H9 (cell line): ENCODE measurements at regions not wholly inside any gene's neighbourhood (a gene's known extent, or its start where the extent isn't known, plus 50 kb on each side); places are given as distances from the start of the nearest gene placed in this dataset.

Source experiments
- DNase-seq: peaks from one replicate; pipeline ENCODE4 v3.0.0-alpha.2; 2017
- H2AFZ ChIP-seq: one replicate; pipeline ENCODE4 v1.6.1; 2013; ENCODE audit warnings: mild to moderate bottlenecking, low read length, control low read depth, moderate library complexity
- H2AK5ac ChIP-seq: 2 replicates; pipeline ENCODE4 v1.6.1; 2013; ENCODE audit warnings: low read length, control low read depth, mixed read lengths; ENCODE audit not compliant: insufficient read length
- H2BK120ac ChIP-seq: one replicate; pipeline ENCODE4 v1.6.1; 2013; ENCODE audit warnings: low read depth, mild to moderate bottlenecking, low read length, control low read depth, inconsistent platforms; ENCODE audit not compliant: poor library complexity, severe bottlenecking
- H2BK12ac ChIP-seq: 2 replicates; pipeline ENCODE4 v1.6.1; 2013; ENCODE audit warnings: low read length, control low read depth, mixed read lengths, low read depth; ENCODE audit not compliant: insufficient read length
- H2BK15ac ChIP-seq: 2 replicates; pipeline ENCODE4 v1.6.1; 2013; ENCODE audit warnings: low read depth, low read length, control low read depth
- H2BK20ac ChIP-seq: one replicate; pipeline ENCODE4 v1.6.1; 2013; ENCODE audit warnings: low read depth, mild to moderate bottlenecking, low read length, control low read depth, inconsistent platforms; ENCODE audit not compliant: poor library complexity, severe bottlenecking
- H2BK5ac ChIP-seq: 2 replicates; pipeline ENCODE4 v1.6.1; 2013; ENCODE audit warnings: low read length, control low read depth, mixed read lengths; ENCODE audit not compliant: insufficient read length
- H3K14ac ChIP-seq: 2 replicates; pipeline ENCODE4 v1.6.1; 2013; ENCODE audit warnings: low read length, control low read depth; ENCODE audit not compliant: insufficient read depth
- H3K18ac ChIP-seq: 2 replicates; pipeline ENCODE4 v1.6.1; 2013; ENCODE audit warnings: low read depth, mild to moderate bottlenecking, mixed read lengths, low read length, control low read depth; ENCODE audit not compliant: insufficient read length
- H3K23ac ChIP-seq: 2 replicates; pipeline ENCODE4 v1.6.1; 2013; ENCODE audit warnings: low read length, control low read depth, mixed read lengths, low read depth; ENCODE audit not compliant: insufficient read length
- H3K23me2 ChIP-seq: 2 replicates; pipeline ENCODE4 v1.6.1; 2013; ENCODE audit warnings: low read depth, mild to moderate bottlenecking, mixed read lengths, low read length, control low read depth; ENCODE audit not compliant: insufficient read length, poor library complexity, severe bottlenecking
- H3K27ac ChIP-seq: 2 replicates; pipeline ENCODE4 v1.5.1; 2013; ENCODE audit warnings: low read length, control low read depth, mixed read lengths, low read depth; ENCODE audit not compliant: insufficient read length
- H3K27me3 ChIP-seq: 2 replicates; pipeline ENCODE4 v1.6.1; 2013; ENCODE audit warnings: low read length, control low read depth, inconsistent platforms; ENCODE audit not compliant: insufficient read depth
- H3K4ac ChIP-seq: 2 replicates; pipeline ENCODE4 v1.6.1; 2013; ENCODE audit warnings: low read depth, mild to moderate bottlenecking, control low read depth, inconsistent platforms, low read length, moderate library complexity
- H3K4me1 ChIP-seq: 2 replicates; pipeline ENCODE4 v1.6.1; 2013; ENCODE audit warnings: low read length, control low read depth, inconsistent platforms; ENCODE audit not compliant: insufficient read depth
- H3K4me2 ChIP-seq: 2 replicates; pipeline ENCODE4 v1.6.1; 2013; ENCODE audit warnings: low read length, control low read depth, mixed read lengths; ENCODE audit not compliant: insufficient read length, insufficient read depth
- H3K56ac ChIP-seq: 2 replicates; pipeline ENCODE4 v1.6.1; 2013; ENCODE audit warnings: low read depth, mild to moderate bottlenecking, mixed read lengths, low read length, control low read depth; ENCODE audit not compliant: insufficient read length
- H3K79me1 ChIP-seq: 2 replicates; pipeline ENCODE4 v1.6.1; 2013; ENCODE audit warnings: low read depth, mild to moderate bottlenecking, moderate library complexity, low read length, control low read depth, inconsistent platforms; ENCODE audit not compliant: insufficient read depth, poor library complexity, severe bottlenecking
- H3K79me2 ChIP-seq: 2 replicates; pipeline ENCODE4 v1.6.1; 2013; ENCODE audit warnings: low read length, control low read depth, inconsistent platforms; ENCODE audit not compliant: insufficient read depth
- H3K9ac ChIP-seq: 2 replicates; pipeline ENCODE4 v1.6.1; 2013; ENCODE audit warnings: low read length, control low read depth, mixed read lengths; ENCODE audit not compliant: insufficient read length; ENCODE audit errors: extremely low read depth
- H3K9me3 ChIP-seq: one replicate; pipeline ENCODE4 v1.6.1; 2013; ENCODE audit warnings: low read depth, low read length, inconsistent platforms; ENCODE audit not compliant: control insufficient read depth
- H3T11ph ChIP-seq: one replicate; pipeline ENCODE4 v1.6.1; 2013; ENCODE audit warnings: mild to moderate bottlenecking, low read length, control low read depth, inconsistent platforms
- H4K20me1 ChIP-seq: one replicate; pipeline ENCODE4 v1.6.1; 2013; ENCODE audit not compliant: control insufficient read depth, insufficient read length, insufficient read depth
- H4K5ac ChIP-seq: 2 replicates; pipeline ENCODE4 v1.6.1; 2013; ENCODE audit warnings: low read depth, mild to moderate bottlenecking, mixed read lengths, low read length, control low read depth; ENCODE audit not compliant: insufficient read length
- H4K8ac ChIP-seq: replicated peaks from 2 replicates; pipeline ENCODE4 v1.6.1; 2013; ENCODE audit warnings: low read length, control low read depth, mixed read lengths, low read depth; ENCODE audit not compliant: insufficient read length
- H4K91ac ChIP-seq: 2 replicates; pipeline ENCODE4 v1.6.1; 2013; ENCODE audit warnings: low read depth, mild to moderate bottlenecking, moderate library complexity, mixed read lengths, low read length, control low read depth; ENCODE audit not compliant: insufficient read length
- H3K27ac Mint-ChIP-seq, 3 experiments: 2 replicates in 2 of 3; 3 replicates in 1 of 3; pipeline ENCODE4 v1.8.0; 2020 to 2021; ENCODE audit warnings: mixed read lengths in 3 of 3, mild to moderate bottlenecking in 1 of 3, moderate library complexity in 1 of 3
- H3K27me3 Mint-ChIP-seq: 2 replicates; pipeline ENCODE4 v1.8.0; 2021; ENCODE audit warnings: low read depth, mild to moderate bottlenecking, moderate library complexity, mixed read lengths
- H3K36me3 Mint-ChIP-seq, 3 experiments: 2 replicates in 2 of 3; 3 replicates in 1 of 3; pipeline ENCODE4 v1.8.0; 2020 to 2021; ENCODE audit warnings: low read depth in 3 of 3, mixed read lengths in 3 of 3; ENCODE audit not compliant: insufficient read depth in 1 of 3
- H3K4me1 Mint-ChIP-seq, 2 experiments: 2 replicates each; pipeline ENCODE4 v1.8.0; 2020; ENCODE audit warnings: mixed read lengths in 2 of 2
- H3K4me3 Mint-ChIP-seq, 2 experiments: 2 replicates in 1 of 2; 3 replicates in 1 of 2; pipeline ENCODE4 v1.8.0; 2020 to 2021; ENCODE audit warnings: mild to moderate bottlenecking in 2 of 2, mixed read lengths in 2 of 2, moderate library complexity in 1 of 2
- H3K9me3 Mint-ChIP-seq, 2 experiments: 2 replicates in 1 of 2; 3 replicates in 1 of 2; pipeline ENCODE4 v1.8.0; 2020; ENCODE audit warnings: mild to moderate bottlenecking in 2 of 2, mixed read lengths in 2 of 2, moderate library complexity in 1 of 2
- WGBS: extraction: QIAGEN DNeasy Blood & Tissue Kit; methylation state at CpG from one replicate; pipeline ENCODE4 v1.1.7; 2013; ENCODE audit warnings: missing lambda C conversion rate, low lambda C conversion rate, mixed read lengths; ENCODE audit not compliant: insufficient read length; ENCODE audit errors: extremely low coverage; 5-methylcytosine and 5-hydroxymethylcytosine counted together
- TF ChIP-seq, protein P1 (sequence below): fragments of 200-600 bp; sonication (generic); conservative IDR thresholded peaks from 3 replicates; pipeline ENCODE4 v1.8.0; 2021; ENCODE audit warnings: antibody characterized with exemption, mild to moderate bottlenecking

DNA sequence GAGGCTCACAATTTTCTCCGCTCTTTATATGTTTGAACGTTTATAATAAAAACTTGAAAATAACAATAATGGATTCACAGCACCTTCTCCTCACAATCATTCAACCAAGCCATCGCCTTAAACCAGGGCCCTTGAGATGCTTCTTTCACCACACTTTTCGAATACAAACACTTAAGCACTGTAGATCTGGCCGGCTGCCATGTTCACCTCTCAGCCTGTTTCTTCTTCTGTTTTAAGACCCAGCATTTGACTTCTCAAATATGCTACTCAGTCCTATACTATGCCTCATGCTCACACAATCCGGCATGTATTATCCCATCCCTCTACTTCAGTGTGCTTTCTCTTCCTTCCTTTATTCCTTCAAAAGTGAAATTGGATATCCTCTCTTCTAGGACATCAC is 280.6 kb downstream of the TFEC start:
- Histone ChIP-seq H2BK20ac (no peak overlapping the region), H3K4me1 (no peaks in the 10 kb centered on the region), H3K27ac (no peak overlapping the region), H3K14ac (no peak overlapping the region), H4K8ac (no peak overlapping the region), H3T11ph (no peak overlapping the region), H3K56ac (no peak overlapping the region), H2AFZ (no peak overlapping the region), H3K79me2 (no peaks in the 10 kb centered on the region), H3K4ac (no peak overlapping the region), H3K27me3 (no peaks in the 10 kb centered on the region), H3K79me1 (no peaks in the 10 kb centered on the region), H3K9ac (no peak overlapping the region), H3K9me3 (no peaks in the 10 kb centered on the region), H4K20me1 (no peaks in the 10 kb centered on the region), H3K23me2 (no peaks in the 10 kb centered on the region), H2BK15ac (no peak overlapping the region), H3K4me2 (no peak overlapping the region), H4K5ac (no peak overlapping the region), H3K18ac (no peak overlapping the region), H2BK120ac (no peak overlapping the region), H2AK5ac (no peak overlapping the region), H4K91ac (no peak overlapping the region), H3K23ac (no peak overlapping the region), H2BK12ac (no peak overlapping the region), H2BK5ac (no peak overlapping the region)
- WGBS, result no CpG with 5 or more reads among the region's 6 CpGs
- Mint-ChIP-seq H3K27me3 (no peaks in the 10 kb centered on the region), H3K36me3 (no peaks in the 10 kb centered on the region), H3K9me3 (no peaks in the 10 kb centered on the region), H3K4me3 (no peak overlapping the region), H3K27ac (no peak overlapping the region), H3K4me1 (no peaks in the 10 kb centered on the region)
- DNase-seq, result no peak
- TF ChIP-seq, protein P1, sequence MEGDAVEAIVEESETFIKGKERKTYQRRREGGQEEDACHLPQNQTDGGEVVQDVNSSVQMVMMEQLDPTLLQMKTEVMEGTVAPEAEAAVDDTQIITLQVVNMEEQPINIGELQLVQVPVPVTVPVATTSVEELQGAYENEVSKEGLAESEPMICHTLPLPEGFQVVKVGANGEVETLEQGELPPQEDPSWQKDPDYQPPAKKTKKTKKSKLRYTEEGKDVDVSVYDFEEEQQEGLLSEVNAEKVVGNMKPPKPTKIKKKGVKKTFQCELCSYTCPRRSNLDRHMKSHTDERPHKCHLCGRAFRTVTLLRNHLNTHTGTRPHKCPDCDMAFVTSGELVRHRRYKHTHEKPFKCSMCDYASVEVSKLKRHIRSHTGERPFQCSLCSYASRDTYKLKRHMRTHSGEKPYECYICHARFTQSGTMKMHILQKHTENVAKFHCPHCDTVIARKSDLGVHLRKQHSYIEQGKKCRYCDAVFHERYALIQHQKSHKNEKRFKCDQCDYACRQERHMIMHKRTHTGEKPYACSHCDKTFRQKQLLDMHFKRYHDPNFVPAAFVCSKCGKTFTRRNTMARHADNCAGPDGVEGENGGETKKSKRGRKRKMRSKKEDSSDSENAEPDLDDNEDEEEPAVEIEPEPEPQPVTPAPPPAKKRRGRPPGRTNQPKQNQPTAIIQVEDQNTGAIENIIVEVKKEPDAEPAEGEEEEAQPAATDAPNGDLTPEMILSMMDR, result no peak
